Endothelial cell of umbilical vein (primary cell): ENCODE measurements at regions not wholly inside any gene's neighbourhood (a gene's known extent, or its start where the extent isn't known, plus 50 kb on each side); places are given as distances from the start of the nearest gene placed in this dataset.
"Not testable (repeated sequence)": the region's sequence is repeated elsewhere in the genome, so short reads cannot be mapped to it uniquely, and the experiment has no call there.

Experiments
- CTCF ChIP-seq, 2 donors: IDR thresholded peaks; 1 replicate in 1 of 2; 2 replicates in 1 of 2; pipeline ENCODE4 v1.5.1; 2011; ENCODE audit warnings: low read length in 2 of 2, mild to moderate bottlenecking in 2 of 2, moderate library complexity in 2 of 2, control low read depth in 1 of 2, inconsistent platforms in 1 of 2, low read depth in 1 of 2; ENCODE audit not compliant: insufficient read depth in 1 of 2; ENCODE audit errors: extremely low read depth in 1 of 2
- FOS ChIP-seq: IDR thresholded peaks from 2 replicates; pipeline ENCODE4 v1.6.1; 2011; ENCODE audit warnings: mild to moderate bottlenecking, low read length, moderate library complexity, borderline replicate concordance; ENCODE audit not compliant: insufficient read depth
- JUN ChIP-seq: IDR thresholded peaks from 2 replicates; pipeline ENCODE4 v1.6.1; 2011; ENCODE audit warnings: borderline replicate concordance, low read depth; ENCODE audit not compliant: insufficient read length, insufficient read depth
- MAX ChIP-seq: IDR thresholded peaks from 2 replicates; pipeline ENCODE4 v1.6.1; 2011; ENCODE audit not compliant: insufficient read depth, insufficient read length
- MYC ChIP-seq: IDR thresholded peaks from one replicate; pipeline ENCODE4 v1.6.1; 2011; ENCODE audit warnings: mild to moderate bottlenecking, low read depth, low read length
- POLR2A ChIP-seq: IDR thresholded peaks from 2 replicates; pipeline ENCODE4 v1.6.1; 2012; ENCODE audit warnings: low read depth, mild to moderate bottlenecking, control low read depth, low read length
- POLR2AphosphoS5 ChIP-seq: IDR thresholded peaks from 2 replicates; pipeline ENCODE4 v1.6.1; 2012; ENCODE audit warnings: low read depth, mild to moderate bottlenecking, control low read depth, low read length, moderate library complexity; ENCODE audit not compliant: insufficient read depth

- not testable (repeated sequence) for TF ChIP-seq CTCF (IDR thresholded peaks at IDR 0.05; ENCODE audit: extremely low read depth in 1 of 2, insufficient read depth in 1 of 2, low read depth in 1 of 2, low read length in 2 of 2); POLR2AphosphoS5; MYC; POLR2A; FOS; MAX; JUN
Measured at GRCh38 chr4:69367664-69368063, 87.4 kb downstream of the UGT2B28 start.
